ENCODE measurements at regions not wholly inside any gene's neighbourhood (a gene's known extent, or its start where the extent isn't known, plus 50 kb on each side); places are given as distances from the start of the nearest gene placed in this dataset.

DNA sequence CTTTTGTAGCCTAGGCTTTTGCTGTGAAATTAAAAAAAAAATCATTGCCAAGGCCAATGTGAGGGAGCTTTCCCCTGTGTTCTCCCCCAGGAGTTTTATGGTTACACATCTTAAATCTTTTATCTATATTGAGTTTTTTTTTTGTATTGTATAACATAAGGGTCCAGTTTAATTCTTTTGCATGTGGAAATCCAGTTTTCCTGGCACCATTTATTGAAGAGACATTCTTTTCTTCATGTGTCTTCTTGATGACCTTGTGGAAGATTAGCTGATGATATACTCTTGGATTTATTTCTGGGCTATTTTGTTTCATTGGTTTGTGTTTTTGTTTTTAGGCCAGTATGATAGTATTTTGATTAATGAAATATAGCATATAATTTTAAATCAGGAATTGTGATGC is 225.0 kb downstream of the ADAM29 start:
- no peaks in the 10 kb centered on the region for H3K4me1 ChIP-seq
- no peak overlapping the region for H3K27ac ChIP-seq
- H3K36me3 ChIP-seq: no peaks in the 10 kb centered on the region
- no peak overlapping the region for H3K4me3 ChIP-seq (replicated peaks in 1 of 3)
- no peak for DNase-seq
- H3K27me3 ChIP-seq: no peaks in the 10 kb centered on the region
- TF ChIP-seq, protein P1, sequence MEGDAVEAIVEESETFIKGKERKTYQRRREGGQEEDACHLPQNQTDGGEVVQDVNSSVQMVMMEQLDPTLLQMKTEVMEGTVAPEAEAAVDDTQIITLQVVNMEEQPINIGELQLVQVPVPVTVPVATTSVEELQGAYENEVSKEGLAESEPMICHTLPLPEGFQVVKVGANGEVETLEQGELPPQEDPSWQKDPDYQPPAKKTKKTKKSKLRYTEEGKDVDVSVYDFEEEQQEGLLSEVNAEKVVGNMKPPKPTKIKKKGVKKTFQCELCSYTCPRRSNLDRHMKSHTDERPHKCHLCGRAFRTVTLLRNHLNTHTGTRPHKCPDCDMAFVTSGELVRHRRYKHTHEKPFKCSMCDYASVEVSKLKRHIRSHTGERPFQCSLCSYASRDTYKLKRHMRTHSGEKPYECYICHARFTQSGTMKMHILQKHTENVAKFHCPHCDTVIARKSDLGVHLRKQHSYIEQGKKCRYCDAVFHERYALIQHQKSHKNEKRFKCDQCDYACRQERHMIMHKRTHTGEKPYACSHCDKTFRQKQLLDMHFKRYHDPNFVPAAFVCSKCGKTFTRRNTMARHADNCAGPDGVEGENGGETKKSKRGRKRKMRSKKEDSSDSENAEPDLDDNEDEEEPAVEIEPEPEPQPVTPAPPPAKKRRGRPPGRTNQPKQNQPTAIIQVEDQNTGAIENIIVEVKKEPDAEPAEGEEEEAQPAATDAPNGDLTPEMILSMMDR (IDR thresholded peaks at IDR 0.05): no peak
- no peak for TF ChIP-seq POLR2A (IDR thresholded peaks at IDR 0.05)
- intact Hi-C loops (cut with DNase I): no loop called here
- H3K9me3 ChIP-seq: no peaks in the 10 kb centered on the region

DNA sequence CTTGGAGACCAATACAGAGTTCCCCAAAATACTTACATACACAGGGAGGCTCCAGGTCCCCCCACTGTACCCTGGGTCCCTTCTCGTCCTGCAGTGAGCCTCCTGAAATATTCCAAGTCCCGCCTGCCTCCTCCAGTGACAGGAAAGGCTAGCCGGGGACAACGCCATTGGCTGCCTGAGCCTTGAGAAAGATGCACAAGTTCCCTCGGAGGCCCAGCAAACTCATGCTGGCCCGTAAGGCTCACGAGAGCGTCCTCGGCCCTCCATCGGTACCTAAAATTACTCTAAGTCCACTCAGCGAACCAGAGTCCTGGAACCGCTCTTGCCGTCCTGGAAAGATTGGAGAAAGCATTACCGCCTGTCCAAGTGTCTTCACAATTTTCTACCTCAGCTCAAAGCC is 228.6 kb downstream of the ADAM29 start:
- TF ChIP-seq, protein P1 (IDR thresholded peaks at IDR 0.05): no peak
- no peak for TF ChIP-seq POLR2A (IDR thresholded peaks at IDR 0.05)
- Histone ChIP-seq H3K9me3 (no peaks in the 10 kb centered on the region), H3K27ac (no peak overlapping the region), H3K4me1 (no peaks in the 10 kb centered on the region), H3K4me3 (replicated peaks in 1 of 3) (no peak overlapping the region), H3K36me3 (no peaks in the 10 kb centered on the region), H3K27me3 (no peaks in the 10 kb centered on the region)
- no peak for DNase-seq
- intact Hi-C loops (cut with DNase I): no loop called here
- WGBS, 2 donors: 90 to 91% methylated on average over 14 of the region's 14 CpGs

DNA sequence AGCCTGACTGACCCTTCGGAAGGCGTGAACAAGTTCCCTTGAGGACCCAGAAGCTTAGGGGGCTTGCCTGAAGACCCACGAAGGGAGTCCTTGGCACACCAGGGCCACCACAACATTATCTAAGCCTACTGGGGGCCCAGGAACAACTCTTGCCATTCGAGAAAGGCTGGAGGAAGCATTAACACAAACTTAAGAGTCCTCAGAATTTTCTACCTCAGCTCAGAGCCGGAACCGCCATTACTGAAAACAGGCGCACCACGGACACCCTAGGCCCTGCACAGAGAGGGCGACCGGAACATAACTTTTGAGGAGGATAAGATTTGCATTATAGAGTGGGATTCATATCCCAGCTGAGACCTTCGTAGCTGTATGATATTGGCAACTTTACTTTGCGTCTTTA is 229.1 kb downstream of the ADAM29 start:
- Histone ChIP-seq H3K4me1 (no peaks in the 10 kb centered on the region), H3K36me3 (no peaks in the 10 kb centered on the region), H3K9me3 (no peaks in the 10 kb centered on the region), H3K27me3 (no peaks in the 10 kb centered on the region), H3K4me3 (replicated peaks in 1 of 3) (no peak overlapping the region), H3K27ac (no peak overlapping the region)
- no peak for DNase-seq
- intact Hi-C loops (cut with DNase I): no loop called here
- TF ChIP-seq, protein P1 (IDR thresholded peaks at IDR 0.05): no peak
- no peak for TF ChIP-seq POLR2A (IDR thresholded peaks at IDR 0.05)
- 90 to 93% methylated on average over 12 of the region's 12 CpGs for WGBS, 2 donors

DNA sequence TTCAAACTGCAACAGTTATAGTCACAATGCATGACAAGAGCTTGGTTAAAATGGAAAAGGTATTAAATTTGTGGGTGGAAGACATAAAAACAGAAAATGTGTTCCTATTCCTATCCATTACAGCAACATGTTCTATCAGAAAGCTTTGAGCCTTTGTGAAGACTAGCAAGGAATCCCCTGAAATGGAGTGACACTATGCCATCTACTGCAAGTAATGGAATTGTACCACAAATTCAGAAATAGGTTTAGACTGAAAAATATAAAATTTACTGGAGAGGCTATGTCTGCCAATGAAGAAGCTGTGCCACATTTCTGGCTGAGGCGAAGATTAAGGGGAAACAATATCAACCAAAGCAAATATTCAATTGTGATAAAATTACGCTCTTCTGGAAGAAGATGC is 247.9 kb downstream of the ADAM29 start:
- Histone ChIP-seq H3K4me3 (replicated peaks in 1 of 3) (no peak overlapping the region), H3K27ac (no peak overlapping the region), H3K4me1 (no peaks in the 10 kb centered on the region), H3K9me3 (no peaks in the 10 kb centered on the region), H3K27me3 (no peaks in the 10 kb centered on the region), H3K36me3 (no peaks in the 10 kb centered on the region)
- TF ChIP-seq POLR2A (IDR thresholded peaks at IDR 0.05): no peak
- TF ChIP-seq, protein P1 (IDR thresholded peaks at IDR 0.05): no peak
- no peak for DNase-seq
- 89 to 91% methylated on average over 2 of the region's 2 CpGs for WGBS, 2 donors
- intact Hi-C loops (cut with DNase I): no loop called here

DNA sequence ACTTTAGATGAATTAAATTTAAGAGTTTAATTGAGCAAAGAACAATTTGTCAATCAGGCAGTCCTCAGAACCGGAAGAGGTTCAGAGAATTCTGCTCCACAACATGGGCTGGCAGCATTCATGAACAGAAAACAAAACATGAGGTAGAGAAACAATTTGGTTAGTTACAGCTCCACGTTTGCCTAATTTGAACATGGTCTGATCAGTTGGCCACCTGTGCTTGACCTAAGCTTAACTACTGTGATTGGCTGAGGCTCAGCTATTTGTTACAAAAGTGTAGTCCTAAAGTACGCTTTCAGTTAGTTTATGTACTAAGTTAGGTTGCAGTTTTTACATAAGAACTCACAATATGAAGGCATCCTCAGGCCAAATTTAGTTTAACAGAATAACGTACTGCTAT is 258.6 kb downstream of the ADAM29 start:
- H3K4me1 ChIP-seq: no peaks in the 10 kb centered on the region
- WGBS, 2 donors: 70 to 75% methylated on average over 4 of the region's 4 CpGs
- intact Hi-C loops (cut with DNase I): no loop called here
- H3K36me3 ChIP-seq: no peaks in the 10 kb centered on the region
- no peaks in the 10 kb centered on the region for H3K9me3 ChIP-seq
- H3K4me3 ChIP-seq (replicated peaks in 1 of 3): no peak overlapping the region
- H3K27me3 ChIP-seq: no peaks in the 10 kb centered on the region
- no peak for DNase-seq
- H3K27ac ChIP-seq: no peak overlapping the region
- TF ChIP-seq POLR2A (IDR thresholded peaks at IDR 0.05): no peak
- TF ChIP-seq, protein P1 (IDR thresholded peaks at IDR 0.05): no peak

Data from thyroid gland (tissue), 4 donors.